ENCODE measurements at regions not wholly inside any gene's neighbourhood (a gene's known extent, or its start where the extent isn't known, plus 50 kb on each side); places are given as distances from the start of the nearest gene placed in this dataset.

- TF ChIP-seq POLR2AphosphoS5 (IDR thresholded peaks at IDR 0.05) (no peak), CTCF (IDR thresholded peaks at IDR 0.05; ENCODE audit: poor library complexity, severe bottlenecking) (no peak), EZH2 (IDR thresholded peaks at IDR 0.05; ENCODE audit: borderline replicate concordance, insufficient read depth, low read length, poor library complexity, severe bottlenecking) (no peak), RAD21 (conservative IDR thresholded peaks at IDR 0.05) (no peak), SMC3 (conservative IDR thresholded peaks at IDR 0.05; ENCODE audit: poor library complexity) (no peak), EP300 (conservative IDR thresholded peaks at IDR 0.05; ENCODE audit: poor library complexity, severe bottlenecking) (no peak), MXI1 (conservative IDR thresholded peaks at IDR 0.05; ENCODE audit: poor library complexity, severe bottlenecking) (no peak), REST (IDR thresholded peaks at IDR 0.05; ENCODE audit: borderline replicate concordance) (no peak), TAF1 (IDR thresholded peaks at IDR 0.05; ENCODE audit: low read depth) (no peak)
These were observed 456.9 kb downstream of the CCER1 start for GRCh38 chr12:90497923-90498545.

All from neural cell (in vitro differentiated cells).